Astrocyte (in vitro differentiated cells and primary cell): ENCODE measurements at regions not wholly inside any gene's neighbourhood (a gene's known extent, or its start where the extent isn't known, plus 50 kb on each side); places are given as distances from the start of the nearest gene placed in this dataset.

Experiments
- DNase-seq: peaks from one replicate; pipeline ENCODE4 v3.0.0-alpha.2; 2010; ENCODE audit warnings: low read depth
- FAIRE-seq: peaks from 2 replicates; lab custom pipeline; 2011; peaks lifted over from hg19 to GRCh38; lab: Jason Lieb, UNC
- H2AFZ ChIP-seq: 2 replicates; pipeline ENCODE4 v1.6.0; 2012; ENCODE audit warnings: low read depth, low read length, inconsistent platforms
- H3K27ac ChIP-seq: 2 replicates; pipeline ENCODE4 v1.5.1; 2011; ENCODE audit warnings: low read depth, low read length, inconsistent platforms
- H3K27me3 ChIP-seq: 2 replicates; pipeline ENCODE4 v1.6.0; 2011; ENCODE audit warnings: low read length, inconsistent platforms; ENCODE audit not compliant: insufficient read depth
- H3K36me3 ChIP-seq: 2 replicates; pipeline ENCODE4 v1.5.1; 2011; ENCODE audit warnings: low read length, inconsistent platforms; ENCODE audit not compliant: insufficient read depth
- H3K4me1 ChIP-seq: 2 replicates; pipeline ENCODE4 v1.5.1; 2011; ENCODE audit warnings: low read length, inconsistent platforms; ENCODE audit not compliant: insufficient read depth
- H3K4me2 ChIP-seq: 2 replicates; pipeline ENCODE4 v1.6.0; 2012; ENCODE audit warnings: low read length, inconsistent platforms
- H3K4me3 ChIP-seq: 2 replicates; pipeline ENCODE4 v1.5.1; 2011; ENCODE audit warnings: low read depth, mild to moderate bottlenecking, low read length, inconsistent platforms; ENCODE audit not compliant: insufficient read depth
- H3K79me2 ChIP-seq: 2 replicates; pipeline ENCODE4 v1.6.0; 2012; ENCODE audit warnings: mild to moderate bottlenecking, low read length, inconsistent platforms; ENCODE audit not compliant: insufficient read depth
- H3K9ac ChIP-seq: 2 replicates; pipeline ENCODE4 v1.6.0; 2012; ENCODE audit warnings: mild to moderate bottlenecking, low read length, inconsistent platforms
- H3K9me3 ChIP-seq: 2 replicates; pipeline ENCODE4 v1.5.1; 2012; ENCODE audit warnings: low read depth, mild to moderate bottlenecking, low read length, inconsistent platforms; ENCODE audit not compliant: insufficient read depth
- H4K20me1 ChIP-seq: 2 replicates; pipeline ENCODE4 v1.6.0; 2012; ENCODE audit warnings: low read length, inconsistent platforms; ENCODE audit not compliant: insufficient read depth
- H3K27ac Mint-ChIP-seq: one replicate; pipeline ENCODE4 v1.8.0; 2021; ENCODE audit warnings: mild to moderate bottlenecking, mixed read lengths; ENCODE audit not compliant: unreplicated experiment
- H3K27me3 Mint-ChIP-seq: one replicate; pipeline ENCODE4 v1.8.0; 2021; ENCODE audit warnings: low read depth, mixed read lengths; ENCODE audit not compliant: unreplicated experiment
- H3K36me3 Mint-ChIP-seq: one replicate; pipeline ENCODE4 v1.8.0; 2021; ENCODE audit warnings: low read depth, mixed read lengths; ENCODE audit not compliant: unreplicated experiment
- H3K4me1 Mint-ChIP-seq: one replicate; pipeline ENCODE4 v1.8.0; 2021; ENCODE audit warnings: low read depth, mixed read lengths; ENCODE audit not compliant: unreplicated experiment
- H3K4me3 Mint-ChIP-seq: one replicate; pipeline ENCODE4 v1.8.0; 2021; ENCODE audit warnings: mild to moderate bottlenecking, moderate library complexity, mixed read lengths; ENCODE audit not compliant: unreplicated experiment
- H3K9me3 Mint-ChIP-seq: one replicate; pipeline ENCODE4 v1.8.0; 2021; ENCODE audit warnings: mild to moderate bottlenecking, mixed read lengths; ENCODE audit not compliant: unreplicated experiment
- EZH2 ChIP-seq: IDR thresholded peaks from 2 replicates; pipeline ENCODE4 v1.6.1; 2012; ENCODE audit warnings: mild to moderate bottlenecking, low read length, inconsistent platforms; ENCODE audit not compliant: insufficient read depth
- TF ChIP-seq, protein P1 (sequence below): IDR thresholded peaks from 2 replicates; pipeline ENCODE4 v1.5.1; 2011; ENCODE audit warnings: low read depth, mild to moderate bottlenecking, inconsistent platforms, low read length, moderate library complexity; ENCODE audit not compliant: insufficient read depth

DNA sequence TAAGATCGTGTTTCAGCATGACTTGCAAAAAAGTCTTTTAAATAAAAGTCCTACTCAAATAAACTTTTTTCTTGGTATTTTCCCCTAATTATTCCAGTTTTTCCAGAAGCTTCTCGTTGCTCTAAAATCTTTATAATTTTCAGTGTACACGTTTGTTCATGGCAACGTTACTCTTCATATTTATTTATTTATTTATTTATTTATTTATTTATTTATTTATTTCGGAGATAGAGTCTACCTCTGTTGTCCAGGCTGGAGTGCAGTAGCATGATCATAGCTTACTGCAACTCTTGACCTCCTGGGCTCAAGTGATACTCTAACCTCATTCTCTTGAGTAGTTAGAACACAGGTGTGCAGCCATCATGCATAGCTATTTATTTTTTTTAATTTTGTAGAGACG lies 438.3 kb upstream of the MDGA2 start:
- no peak for FAIRE-seq
- H3K4me1 ChIP-seq = no peaks in the 10 kb centered on the region
- no peaks in the 10 kb centered on the region for H3K36me3 ChIP-seq
- no peaks in the 10 kb centered on the region for H3K9me3 ChIP-seq
- Mint-ChIP-seq H3K9me3 (no peaks in the 10 kb centered on the region), H3K4me3 (no peak overlapping the region), H3K4me1 (no peaks in the 10 kb centered on the region), H3K36me3 (no peaks in the 10 kb centered on the region), H3K27ac (no peak overlapping the region), H3K27me3 (no peaks in the 10 kb centered on the region)
- H3K27me3 ChIP-seq = no peaks in the 10 kb centered on the region
- H3K79me2 ChIP-seq = no peaks in the 10 kb centered on the region
- no peak overlapping the region for H3K9ac ChIP-seq
- TF ChIP-seq EZH2 = no peak
- TF ChIP-seq, protein P1, sequence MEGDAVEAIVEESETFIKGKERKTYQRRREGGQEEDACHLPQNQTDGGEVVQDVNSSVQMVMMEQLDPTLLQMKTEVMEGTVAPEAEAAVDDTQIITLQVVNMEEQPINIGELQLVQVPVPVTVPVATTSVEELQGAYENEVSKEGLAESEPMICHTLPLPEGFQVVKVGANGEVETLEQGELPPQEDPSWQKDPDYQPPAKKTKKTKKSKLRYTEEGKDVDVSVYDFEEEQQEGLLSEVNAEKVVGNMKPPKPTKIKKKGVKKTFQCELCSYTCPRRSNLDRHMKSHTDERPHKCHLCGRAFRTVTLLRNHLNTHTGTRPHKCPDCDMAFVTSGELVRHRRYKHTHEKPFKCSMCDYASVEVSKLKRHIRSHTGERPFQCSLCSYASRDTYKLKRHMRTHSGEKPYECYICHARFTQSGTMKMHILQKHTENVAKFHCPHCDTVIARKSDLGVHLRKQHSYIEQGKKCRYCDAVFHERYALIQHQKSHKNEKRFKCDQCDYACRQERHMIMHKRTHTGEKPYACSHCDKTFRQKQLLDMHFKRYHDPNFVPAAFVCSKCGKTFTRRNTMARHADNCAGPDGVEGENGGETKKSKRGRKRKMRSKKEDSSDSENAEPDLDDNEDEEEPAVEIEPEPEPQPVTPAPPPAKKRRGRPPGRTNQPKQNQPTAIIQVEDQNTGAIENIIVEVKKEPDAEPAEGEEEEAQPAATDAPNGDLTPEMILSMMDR = no peak
- H3K27ac ChIP-seq = no peak overlapping the region
- H3K4me2 ChIP-seq = no peak overlapping the region
- H2AFZ ChIP-seq = no peak overlapping the region
- no peak for DNase-seq
- no peaks in the 10 kb centered on the region for H4K20me1 ChIP-seq
- no peak overlapping the region for H3K4me3 ChIP-seq

DNA sequence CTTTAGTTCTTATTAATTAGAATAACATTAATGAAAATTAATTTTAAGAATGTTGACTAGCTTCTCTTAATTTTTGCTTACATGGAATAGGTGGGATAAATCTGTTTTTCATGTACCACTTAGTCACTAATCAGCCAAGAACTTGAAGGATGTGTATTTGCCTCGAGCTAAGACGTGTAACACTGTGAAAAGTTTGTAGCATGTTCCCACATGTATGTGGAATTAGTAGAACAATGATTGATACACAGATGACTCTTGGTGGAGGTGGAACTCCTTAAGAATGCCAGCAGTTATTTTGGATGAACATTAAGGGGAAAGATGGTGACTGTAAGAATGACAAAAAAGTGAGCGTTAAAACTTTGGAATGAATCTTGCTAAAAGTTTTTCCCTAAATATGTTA lies 435.7 kb upstream of the MDGA2 start:
- no peak overlapping the region for H2AFZ ChIP-seq
- Mint-ChIP-seq H3K4me3 (no peak overlapping the region), H3K27ac (no peak overlapping the region), H3K9me3 (no peaks in the 10 kb centered on the region), H3K27me3 (no peaks in the 10 kb centered on the region), H3K4me1 (peaks cover 6% of the 10 kb centered on the region), H3K36me3 (no peaks in the 10 kb centered on the region)
- no peak overlapping the region for H3K9ac ChIP-seq
- no peaks in the 10 kb centered on the region for H3K27me3 ChIP-seq
- DNase-seq (no peak), FAIRE-seq (no peak)
- H3K79me2 ChIP-seq = no peaks in the 10 kb centered on the region
- H3K4me3 ChIP-seq = no peak overlapping the region
- TF ChIP-seq EZH2 = no peak
- TF ChIP-seq, protein P1 = no peak
- H3K4me1 ChIP-seq = no peaks in the 10 kb centered on the region
- no peaks in the 10 kb centered on the region for H3K36me3 ChIP-seq
- no peak overlapping the region for H3K27ac ChIP-seq
- H4K20me1 ChIP-seq = no peaks in the 10 kb centered on the region
- H3K4me2 ChIP-seq = no peak overlapping the region
- H3K9me3 ChIP-seq = no peaks in the 10 kb centered on the region

DNA sequence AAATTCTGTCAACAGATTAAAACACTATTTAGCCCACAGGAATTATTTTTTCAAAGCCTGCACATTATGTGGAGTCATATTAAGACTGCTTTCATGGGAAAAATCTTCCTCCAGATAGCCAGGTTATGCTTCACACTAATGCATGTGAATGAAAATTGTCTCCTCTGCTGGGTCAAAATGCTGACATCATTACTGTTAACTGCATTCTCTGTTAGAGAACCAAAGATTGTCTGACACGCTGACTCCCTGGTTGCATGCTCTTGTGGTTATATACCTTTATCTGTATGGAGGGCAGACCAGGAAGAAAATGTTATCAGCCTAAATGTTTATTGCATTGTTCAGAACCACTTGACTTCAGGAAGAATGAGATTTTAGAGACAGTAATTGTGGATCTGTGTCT lies 432.2 kb upstream of the MDGA2 start:
- Histone ChIP-seq H3K4me1 (no peaks in the 10 kb centered on the region), H3K36me3 (no peaks in the 10 kb centered on the region), H3K27ac (no peak overlapping the region), H4K20me1 (no peaks in the 10 kb centered on the region), H3K79me2 (no peaks in the 10 kb centered on the region), H3K4me2 (no peak overlapping the region), H3K9ac (no peak overlapping the region), H3K27me3 (no peaks in the 10 kb centered on the region), H3K9me3 (no peaks in the 10 kb centered on the region), H2AFZ (no peak overlapping the region), H3K4me3 (no peak overlapping the region)
- no peaks in the 10 kb centered on the region for H3K27me3 Mint-ChIP-seq
- H3K4me3 Mint-ChIP-seq = no peak overlapping the region
- H3K36me3 Mint-ChIP-seq = no peaks in the 10 kb centered on the region
- peaks cover 6% of the 10 kb centered on the region for H3K4me1 Mint-ChIP-seq
- FAIRE-seq = no peak
- no peak overlapping the region for H3K27ac Mint-ChIP-seq
- no peak for TF ChIP-seq EZH2
- TF ChIP-seq, protein P1 = no peak
- H3K9me3 Mint-ChIP-seq = no peaks in the 10 kb centered on the region
- DNase-seq = no peak
